Stimulated activated CD4-positive, alpha-beta T cell treated with anti-CD3 and anti-CD28 coated beads, Interleukin-15, amount 100 ng/mL, for 48 hours (primary cell): ENCODE measurements at regions not wholly inside any gene's neighbourhood (a gene's known extent, or its start where the extent isn't known, plus 50 kb on each side); places are given as distances from the start of the nearest gene placed in this dataset.
A peak's percentile ranks its signal among the peaks of the same experiment; 100 is the strongest.

Source experiments
- DNase-seq, 2 donors: peaks; one replicate each; pipeline ENCODE4 v3.0.0-alpha.2; 2020; ENCODE audit warnings: low read depth in 2 of 2

DNA sequence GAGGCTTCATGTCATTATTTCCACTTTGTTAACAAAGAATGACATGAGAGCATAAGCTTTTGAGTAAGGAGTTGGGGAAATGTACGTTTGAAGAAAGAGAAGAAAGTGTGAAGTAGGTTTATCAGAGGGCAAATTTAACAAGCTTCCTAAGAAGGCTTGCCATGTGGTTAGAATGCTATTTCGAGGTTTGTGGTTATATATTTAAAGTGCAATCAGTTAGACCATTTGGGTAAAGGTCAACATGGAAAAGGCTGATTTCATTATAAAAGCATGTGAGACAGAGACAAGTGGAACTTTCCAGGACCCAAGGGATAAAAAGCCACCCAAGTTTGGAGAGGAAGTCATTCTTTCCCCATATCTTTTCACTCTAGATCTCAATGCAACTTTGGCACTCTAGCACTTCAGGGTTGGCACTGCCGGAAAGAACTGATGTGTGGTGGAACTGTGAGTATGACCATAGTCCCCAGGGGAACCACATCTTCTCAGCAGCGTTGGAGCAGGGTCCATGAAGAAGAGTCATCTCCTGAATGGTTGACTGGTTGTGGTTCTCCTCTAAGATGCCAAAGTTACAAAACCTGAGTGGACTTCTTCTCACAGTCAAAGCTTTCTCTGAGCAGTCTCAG, 529.9 kb downstream of the MID1IP1 start:
- DNase-seq: peak; percentile 33 to 47

- DNase-seq: no peak
These were observed 532.2 kb downstream of the MID1IP1 start for GRCh38 chrX:39333451-39333850.

DNA sequence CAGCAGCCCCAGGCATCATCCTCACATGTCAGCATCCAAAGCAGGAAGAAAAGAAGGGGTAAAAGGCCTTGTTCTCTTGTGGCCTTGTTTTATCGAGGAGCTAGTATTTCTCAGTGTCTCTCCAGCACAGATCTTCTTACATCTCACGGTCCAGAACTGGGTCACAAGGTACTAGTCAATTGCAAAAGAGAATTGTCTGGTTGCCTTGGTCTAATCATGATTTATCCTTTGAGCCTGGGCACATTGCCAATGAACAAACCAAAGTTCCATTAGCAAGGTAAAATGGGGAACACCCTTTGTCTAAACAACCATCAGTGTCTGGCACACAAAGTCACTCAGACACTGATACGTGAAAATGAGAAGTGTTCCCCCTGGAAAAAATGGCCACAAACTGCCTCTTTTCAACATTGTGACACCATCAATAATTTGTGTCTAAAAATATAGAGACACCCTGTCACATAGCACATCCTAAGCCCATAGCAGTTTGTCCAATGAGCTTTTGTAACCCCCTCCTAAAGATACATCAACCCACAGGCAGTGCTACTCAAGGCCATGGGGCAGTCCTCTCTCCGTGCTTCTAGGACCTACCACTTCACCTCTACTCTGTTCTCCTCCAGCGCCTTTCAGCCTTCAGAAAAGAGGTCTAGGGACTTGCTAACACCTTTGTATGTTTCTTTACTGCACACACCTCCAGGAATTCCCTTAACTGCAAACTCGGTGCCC, 534.4 kb downstream of the MID1IP1 start:
- DNase-seq: no peak

DNA sequence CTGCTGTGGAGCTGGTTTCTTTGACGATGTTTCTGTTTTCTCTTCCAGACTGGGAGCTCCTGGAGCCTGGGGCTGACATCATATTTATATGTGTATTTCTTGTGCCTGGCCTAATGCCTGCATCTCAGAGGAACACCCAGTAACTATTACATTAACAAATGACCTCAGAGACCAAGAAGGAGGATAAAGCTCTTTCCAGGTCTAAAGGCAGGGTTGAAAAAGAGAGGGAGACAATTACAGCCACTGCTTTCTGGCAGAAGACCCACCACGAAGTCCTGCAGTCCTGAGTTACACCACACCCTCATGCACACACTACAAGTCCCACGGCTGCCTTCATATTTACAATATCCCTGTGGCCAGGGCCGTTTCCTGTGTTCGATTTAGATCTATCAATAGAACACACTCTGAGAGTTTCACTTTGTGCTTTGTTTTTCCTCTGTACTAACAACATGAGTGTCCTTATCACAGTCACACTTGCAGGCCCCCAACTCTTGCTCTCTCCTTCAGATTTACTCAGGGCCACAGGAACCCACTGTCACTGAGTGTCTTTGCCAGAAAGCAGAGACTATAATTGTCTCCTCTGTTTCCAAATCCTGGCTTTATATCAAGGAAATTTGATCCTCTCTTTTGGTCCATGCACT, 535.5 kb downstream of the MID1IP1 start:
- peak in 1 of 2 donors; percentile 11 for DNase-seq

DNA sequence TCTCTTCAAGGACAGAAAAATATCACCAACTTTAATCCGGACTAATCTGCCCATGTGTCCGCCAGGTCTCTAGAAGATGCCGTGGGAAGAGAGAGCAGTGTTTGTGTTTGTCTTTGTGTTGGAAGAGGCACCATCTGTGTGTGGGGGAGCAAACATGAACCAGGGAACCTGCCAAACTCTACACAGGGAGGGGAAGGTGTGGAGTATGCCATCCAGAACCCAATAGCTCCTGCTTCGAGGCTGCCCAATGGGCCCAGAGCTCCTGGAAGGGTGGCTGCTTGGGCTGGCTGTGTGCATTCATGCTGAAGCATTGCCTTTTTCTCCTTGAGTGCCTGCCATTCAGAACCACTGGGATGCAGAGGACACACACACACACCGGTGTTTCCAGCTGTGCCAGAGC, 536.2 kb downstream of the MID1IP1 start:
- no peak for DNase-seq

DNA sequence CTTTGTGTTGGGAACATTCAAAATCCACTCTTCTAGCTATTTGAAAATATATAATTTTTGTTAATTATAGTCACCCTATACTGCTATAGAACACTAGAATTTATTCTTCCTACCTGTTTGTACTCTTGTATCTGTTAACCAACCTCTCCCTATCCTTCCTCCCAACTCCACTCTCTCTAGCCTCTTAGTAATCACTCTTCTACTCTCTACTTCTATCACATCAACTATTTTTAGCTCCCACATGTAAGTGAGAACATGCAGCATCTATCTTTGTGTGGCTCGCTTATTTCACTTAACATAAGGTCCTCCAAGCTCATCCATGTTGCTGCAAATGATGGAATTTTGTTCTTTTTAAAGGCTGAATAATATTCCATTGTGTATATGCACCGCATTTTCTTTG, 537.3 kb downstream of the MID1IP1 start:
- DNase-seq: no peak

DNA sequence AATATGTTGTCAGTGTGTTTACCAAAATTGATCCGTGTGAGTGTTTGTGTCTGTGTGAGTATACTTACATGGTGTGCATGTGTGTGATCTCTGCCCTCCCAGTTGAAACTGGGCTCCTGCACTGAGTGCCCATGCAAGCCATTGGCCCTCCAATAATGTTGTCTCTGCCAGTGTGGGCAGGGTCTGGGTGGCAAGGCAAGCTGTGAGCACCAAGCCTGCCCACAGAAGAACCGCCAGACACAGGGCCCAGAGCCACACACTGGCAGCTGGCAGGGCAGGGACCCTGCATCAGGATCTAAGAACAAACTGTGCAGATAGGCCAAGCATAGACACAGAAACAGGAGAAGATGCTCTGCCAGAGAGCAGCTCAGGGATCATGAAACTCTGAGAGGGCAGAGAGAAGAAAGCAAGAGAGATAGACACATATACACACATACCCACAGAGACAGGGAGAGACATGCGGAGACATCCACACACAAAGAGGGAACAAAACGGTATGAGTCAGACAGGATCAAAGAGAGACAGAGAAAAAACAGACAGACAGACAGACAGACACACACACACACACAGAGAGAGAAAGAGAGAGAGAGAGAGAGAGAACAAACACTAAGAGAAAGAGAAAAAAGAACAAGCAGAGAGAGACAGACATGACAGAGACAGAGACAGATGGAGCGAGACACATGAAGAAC, 555.0 kb downstream of the MID1IP1 start:
- no peak for DNase-seq

DNA sequence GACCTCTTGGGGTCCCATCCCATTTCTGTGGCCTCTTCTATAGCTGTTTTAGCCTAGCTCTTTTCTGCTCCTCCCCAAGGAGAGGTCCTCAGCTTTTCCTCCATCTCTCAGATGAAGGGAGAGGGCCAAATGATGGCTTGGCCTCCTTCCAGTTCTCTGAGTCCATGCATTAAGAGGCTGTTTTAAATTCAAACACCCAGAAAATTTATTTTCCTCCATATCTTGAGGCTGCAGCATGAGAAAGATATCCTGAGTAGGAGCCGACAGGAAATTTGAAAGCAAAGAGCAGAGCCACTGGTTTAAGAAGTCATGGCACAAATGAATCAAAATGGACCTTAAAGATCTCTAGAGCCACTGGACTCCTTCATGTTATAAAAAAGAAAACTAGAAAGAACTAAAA, 558.8 kb downstream of the MID1IP1 start:
- no peak for DNase-seq

DNA sequence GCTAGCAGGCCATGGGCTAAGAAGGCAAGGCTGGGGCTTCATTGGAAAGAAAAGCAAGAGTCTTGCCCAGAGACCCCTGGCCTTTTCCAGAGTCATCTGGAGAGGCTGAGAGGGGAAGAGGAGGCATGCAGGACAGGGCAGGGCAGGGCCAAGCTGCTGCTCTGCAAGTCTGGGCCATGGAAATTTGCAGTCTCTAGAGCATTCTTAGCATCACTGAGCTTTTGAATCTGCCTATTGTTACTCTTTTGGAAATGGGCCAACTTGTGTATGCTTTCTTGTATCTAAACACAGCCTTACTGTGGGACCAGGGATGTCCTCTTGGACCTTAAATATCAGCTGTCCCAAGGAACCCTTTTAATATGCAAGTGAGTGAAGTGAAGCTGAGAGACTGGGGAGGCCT, 560.5 kb downstream of the MID1IP1 start:
- DNase-seq: no peak

- DNase-seq: no peak
These were observed 566.2 kb downstream of the MID1IP1 start for GRCh38 chrX:39367416-39367815.

DNA sequence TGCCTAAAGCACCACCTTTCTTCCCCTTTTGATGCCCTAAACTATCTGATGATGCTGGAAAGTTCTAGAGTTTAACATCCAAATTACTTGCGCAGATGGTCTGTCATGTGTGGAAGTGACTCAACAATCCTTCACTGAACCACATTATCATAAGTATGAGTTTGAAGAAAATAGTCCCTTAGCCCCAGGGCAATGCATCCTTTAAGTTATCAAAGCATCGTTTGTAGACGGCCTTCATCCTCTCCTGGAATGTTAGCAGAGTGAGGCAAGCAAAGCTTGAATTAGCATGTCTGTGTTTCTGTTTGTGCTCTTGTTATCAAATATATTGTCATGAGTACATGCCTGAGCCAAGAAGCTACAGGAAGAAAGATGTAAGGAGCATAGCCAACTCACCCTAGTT, 570.9 kb downstream of the MID1IP1 start:
- no peak for DNase-seq

DNA sequence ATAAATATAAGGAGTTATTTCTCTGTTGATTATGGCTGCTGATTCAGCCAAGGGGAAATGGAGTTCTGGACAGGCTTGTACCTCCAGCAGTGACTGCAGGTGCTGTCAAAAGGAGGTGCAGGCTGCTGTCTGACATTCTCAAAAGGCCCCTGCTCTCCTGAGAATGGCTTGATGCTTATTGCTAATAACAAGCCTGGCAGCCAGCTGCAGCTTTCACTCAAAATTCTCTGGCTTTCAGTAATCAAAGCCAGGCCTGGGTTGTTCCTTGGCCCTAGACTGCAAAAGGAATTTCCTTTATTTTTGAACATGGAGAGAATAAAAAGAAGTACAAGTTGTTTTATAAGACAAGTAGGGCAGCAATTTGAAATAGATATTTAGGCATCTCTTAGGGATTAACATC, 575.9 kb downstream of the MID1IP1 start:
- DNase-seq: no peak

GRCh38 chrX:39377773-39378172, 576.5 kb downstream of the MID1IP1 start:
- no peak for DNase-seq

- DNase-seq: no peak
These were observed 580.2 kb downstream of the MID1IP1 start for GRCh38 chrX:39381422-39381821.

DNA sequence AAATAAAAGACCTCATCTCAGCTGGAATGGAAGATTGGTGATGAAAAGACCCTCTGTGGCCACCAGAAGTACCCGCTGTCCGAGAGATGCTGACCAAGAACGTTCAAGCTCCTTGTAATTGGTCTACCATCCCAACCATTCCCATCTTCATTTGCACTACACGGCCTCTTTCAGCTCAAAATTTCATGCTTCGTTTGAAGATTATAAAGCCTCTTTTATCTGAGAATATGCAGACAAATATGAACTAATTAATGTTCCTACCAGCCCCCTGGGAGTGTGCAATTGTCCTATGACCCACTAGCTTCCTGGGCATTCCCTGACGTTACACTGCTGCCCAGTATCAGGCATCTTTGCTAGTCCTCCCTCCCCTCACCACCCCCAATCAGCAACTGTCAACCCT, 583.7 kb downstream of the MID1IP1 start:
- DNase-seq: no peak

DNA sequence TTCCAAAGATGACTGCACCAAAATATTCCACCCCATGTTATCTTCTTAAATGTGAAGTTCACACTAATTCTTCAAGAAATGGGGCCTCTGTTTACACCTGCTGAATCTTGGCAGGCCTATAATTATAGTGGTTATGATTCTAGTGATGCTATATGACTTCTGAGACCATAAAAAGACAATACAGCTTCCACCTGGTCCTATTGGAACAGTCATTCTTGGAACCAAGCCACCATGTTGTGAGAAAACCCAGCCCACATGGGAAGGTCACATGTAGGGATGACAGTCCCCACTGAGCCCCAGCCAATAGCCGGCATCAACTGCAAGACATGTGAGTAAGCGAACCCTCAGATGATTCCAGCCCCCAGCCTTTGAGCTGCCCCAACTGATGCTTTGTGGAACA, 587.5 kb downstream of the MID1IP1 start:
- no peak for DNase-seq

GRCh38 chrX:39396358-39396995, 595.2 kb downstream of the MID1IP1 start:
- DNase-seq: no peak

- DNase-seq: no peak
These were observed 596.4 kb downstream of the MID1IP1 start for GRCh38 chrX:39397561-39398199.

DNA sequence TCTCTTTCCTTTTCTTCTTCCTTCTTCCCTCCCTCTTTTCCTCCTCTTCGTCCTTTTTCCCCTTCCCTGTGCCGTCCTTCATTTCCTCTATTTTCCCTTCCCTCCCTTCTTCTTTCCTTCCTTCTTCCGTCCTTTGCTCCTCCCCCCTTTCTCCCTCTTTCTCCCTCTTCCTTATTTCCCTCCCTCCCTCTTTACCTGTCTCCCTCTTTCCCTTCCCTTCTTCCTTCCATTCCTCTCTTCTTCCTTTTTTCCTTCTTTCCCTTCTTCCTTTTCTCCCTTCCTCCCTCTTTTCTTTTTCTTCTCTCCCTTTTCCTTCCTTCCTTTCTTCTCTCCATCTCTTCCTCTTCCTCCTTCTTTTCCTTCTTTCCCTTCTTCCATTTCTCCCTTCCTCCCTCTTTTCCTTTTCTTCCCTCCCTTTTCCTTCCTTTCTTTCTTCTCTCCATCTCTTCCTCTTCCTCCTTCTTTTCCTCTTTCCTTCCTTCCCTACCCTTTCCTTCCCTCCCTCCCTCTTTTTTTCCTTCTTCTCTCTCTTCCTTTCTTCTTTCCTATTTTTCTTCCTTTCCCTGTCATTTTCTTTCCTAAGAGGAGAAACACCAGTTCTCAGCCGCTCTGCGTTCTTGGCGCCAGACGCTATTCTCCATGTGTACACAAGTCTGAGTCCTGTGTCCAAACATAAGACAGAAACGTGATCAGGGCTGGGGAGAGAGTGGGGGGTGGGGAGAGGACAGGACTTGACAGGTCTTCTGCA, 597.1 kb downstream of the MID1IP1 start:
- DNase-seq: no peak

GRCh38 chrX:39398963-39399261, 597.7 kb downstream of the MID1IP1 start:
- no peak for DNase-seq

GRCh38 chrX:39399387-39399786, 598.1 kb downstream of the MID1IP1 start:
- no peak for DNase-seq
